ENCODE measurements at regions not wholly inside any gene's neighbourhood (a gene's known extent, or its start where the extent isn't known, plus 50 kb on each side); places are given as distances from the start of the nearest gene placed in this dataset.
"Not testable (repeated sequence)": the region's sequence is repeated elsewhere in the genome, so short reads cannot be mapped to it uniquely, and the experiment has no call there.

- not testable (repeated sequence) for TF ChIP-seq CTCF (IDR thresholded peaks at IDR 0.05; ENCODE audit: low read depth, low read length); EZH2phosphoT487 (IDR thresholded peaks at IDR 0.05; ENCODE audit: low read depth)
Observed at GRCh38 chr13:18238586-18238985, 943.0 kb downstream of the TUBA3C start.
